Stimulated activated CD8-positive, alpha-beta memory T cell treated with anti-CD3 and anti-CD28 coated beads, Interleukin-7, amount 100 ng/mL, for 48 hours (primary cell): ENCODE measurements at regions not wholly inside any gene's neighbourhood (a gene's known extent, or its start where the extent isn't known, plus 50 kb on each side); places are given as distances from the start of the nearest gene placed in this dataset.
"Not testable (repeated sequence)": the region's sequence is repeated elsewhere in the genome, so short reads cannot be mapped to it uniquely, and the experiment has no call there.

ENCODE experiments used
- DNase-seq, 2 donors: peaks; one replicate each; pipeline ENCODE4 v3.0.0-alpha.2; 2020; ENCODE audit warnings: low read depth in 1 of 2; ENCODE audit errors: extremely low read depth in 1 of 2

- no peak for DNase-seq
Observed at GRCh38 chr15:92821491-92822116, 78.5 kb upstream of the CHD2 start.

GRCh38 chr15:92822216-92823144 is 77.6 kb upstream of the CHD2 start:
- DNase-seq = no peak

- DNase-seq = no peak
Observed at GRCh38 chr15:92825985-92826384, 74.1 kb upstream of the CHD2 start.

GRCh38 chr15:92827991-92828390 is 72.1 kb upstream of the CHD2 start:
- not testable (repeated sequence) for DNase-seq

- DNase-seq = no peak
Observed at GRCh38 chr15:92829875-92830274, 70.2 kb upstream of the CHD2 start.

- no peak for DNase-seq
Observed at GRCh38 chr15:92831336-92831654, 68.8 kb upstream of the CHD2 start.

- DNase-seq = peak; percentile 82 to 91
Observed at GRCh38 chr15:92831655-92832328, 68.3 kb upstream of the CHD2 start.

GRCh38 chr15:92833106-92833433 is 67.1 kb upstream of the CHD2 start:
- no peak for DNase-seq

- DNase-seq = no peak
Observed at GRCh38 chr15:92833493-92834271, 66.4 kb upstream of the CHD2 start.

- no peak for DNase-seq
Observed at GRCh38 chr15:92839696-92840095, 60.4 kb upstream of the CHD2 start.

GRCh38 chr15:92840149-92840548 is 60.0 kb upstream of the CHD2 start:
- no peak for DNase-seq

GRCh38 chr15:92843326-92843725 is 56.8 kb upstream of the CHD2 start:
- DNase-seq = no peak

GRCh38 chr15:92843814-92844213 is 56.3 kb upstream of the CHD2 start:
- DNase-seq = no peak

- no peak for DNase-seq
Observed at GRCh38 chr15:92845126-92845508, 55.0 kb upstream of the CHD2 start.

- no peak for DNase-seq
Observed at GRCh38 chr15:92846741-92847140, 53.4 kb upstream of the CHD2 start.

- no peak for DNase-seq
Observed at GRCh38 chr15:92847841-92848240, 52.3 kb upstream of the CHD2 start.

GRCh38 chr15:92848464-92848851 is 51.7 kb upstream of the CHD2 start:
- no peak for DNase-seq

- no peak for DNase-seq
Observed at GRCh38 chr15:92848852-92849598, 51.1 kb upstream of the CHD2 start.

- DNase-seq = not testable (repeated sequence)
Observed at GRCh38 chr15:92850218-92850617, 49.9 kb upstream of the CHD2 start.
